Activated CD4-positive, alpha-beta T cell treated with anti-CD3 and anti-CD28 coated beads, Interleukin-2, amount 10 ng/mL, durations not matched to agents 24 days and 14 days (primary cell): ENCODE measurements at regions not wholly inside any gene's neighbourhood (a gene's known extent, or its start where the extent isn't known, plus 50 kb on each side); places are given as distances from the start of the nearest gene placed in this dataset.
"Not testable (repeated sequence)": the region's sequence is repeated elsewhere in the genome, so short reads cannot be mapped to it uniquely, and the experiment has no call there.

ENCODE experiments used
- DNase-seq: peaks from one replicate; pipeline ENCODE4 v3.0.0; 2022
- H3K27ac Mint-ChIP-seq: one replicate; pipeline ENCODE4 v1.8.0; 2022; ENCODE audit warnings: mild to moderate bottlenecking, mixed read lengths
- H3K27me3 Mint-ChIP-seq: one replicate; pipeline ENCODE4 v1.8.0; 2022; ENCODE audit warnings: mixed read lengths
- H3K36me3 Mint-ChIP-seq: one replicate; pipeline ENCODE4 v1.8.0; 2022; ENCODE audit warnings: low read depth, mild to moderate bottlenecking, mixed read lengths
- H3K4me1 Mint-ChIP-seq: one replicate; pipeline ENCODE4 v1.8.0; 2021; ENCODE audit warnings: mixed read lengths
- H3K4me3 Mint-ChIP-seq: one replicate; pipeline ENCODE4 v1.8.0; 2022; ENCODE audit warnings: mild to moderate bottlenecking, moderate library complexity, mixed read lengths
- H3K9me3 Mint-ChIP-seq: one replicate; pipeline ENCODE4 v1.8.0; 2021; ENCODE audit warnings: mixed read lengths
- intact Hi-C: fragments of 100-400 bp; cut with micrococcal nuclease; formaldehyde crosslinking; loops from one replicate; pipeline ENCODE4 v1.15.1; 2023

DNA sequence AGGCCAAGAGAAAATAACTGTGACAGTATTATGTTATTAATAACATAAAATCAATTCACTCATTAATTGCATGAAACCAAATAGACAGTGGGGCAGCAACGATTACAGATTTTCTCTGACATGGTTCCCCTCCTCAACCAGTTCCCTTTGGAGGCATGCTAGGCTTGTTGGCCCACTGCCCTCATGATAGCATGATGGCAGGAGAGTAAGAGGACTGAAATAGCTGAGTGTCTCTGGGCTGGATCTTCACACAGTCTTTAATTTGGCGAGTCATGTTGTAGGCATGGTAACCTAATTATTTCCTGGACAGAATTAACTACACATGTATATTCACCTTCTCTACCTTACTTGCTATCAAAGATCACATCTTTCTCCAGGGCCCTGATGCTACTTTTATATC, 266.2 kb upstream of the PELI2 start:
- Mint-ChIP-seq H3K27me3 (peaks cover 7% of the 10 kb centered on the region), H3K9me3 (no peaks in the 10 kb centered on the region), H3K27ac (no peak overlapping the region), H3K4me3 (no peak overlapping the region), H3K36me3 (no peaks in the 10 kb centered on the region), H3K4me1 (no peaks in the 10 kb centered on the region)
- intact Hi-C loops = no loop called here
- no peak for DNase-seq

DNA sequence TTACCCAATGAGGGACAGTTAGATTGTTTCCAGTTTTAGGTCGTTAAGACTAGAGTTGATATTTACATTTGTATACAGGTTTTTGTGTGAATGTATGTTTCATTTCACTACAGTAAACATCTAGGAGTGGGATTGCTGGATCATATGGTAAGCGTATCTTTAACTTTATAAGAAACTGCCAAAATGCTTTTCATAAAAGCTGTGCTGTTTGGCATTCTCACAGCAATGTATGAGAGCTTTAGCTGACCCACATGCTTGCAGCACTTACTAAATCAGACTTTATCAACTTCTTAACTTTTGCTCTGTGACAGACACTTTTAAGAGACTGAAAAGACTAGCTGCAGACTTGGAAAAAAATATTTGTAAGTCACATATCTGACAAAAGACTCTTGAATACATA, 262.5 kb upstream of the PELI2 start:
- Mint-ChIP-seq H3K9me3 (peaks cover 16% of the 10 kb centered on the region), H3K4me1 (no peaks in the 10 kb centered on the region), H3K36me3 (no peaks in the 10 kb centered on the region), H3K4me3 (no peak overlapping the region), H3K27ac (no peak overlapping the region), H3K27me3 (no peaks in the 10 kb centered on the region)
- intact Hi-C loops = no loop called here
- DNase-seq = no peak

DNA sequence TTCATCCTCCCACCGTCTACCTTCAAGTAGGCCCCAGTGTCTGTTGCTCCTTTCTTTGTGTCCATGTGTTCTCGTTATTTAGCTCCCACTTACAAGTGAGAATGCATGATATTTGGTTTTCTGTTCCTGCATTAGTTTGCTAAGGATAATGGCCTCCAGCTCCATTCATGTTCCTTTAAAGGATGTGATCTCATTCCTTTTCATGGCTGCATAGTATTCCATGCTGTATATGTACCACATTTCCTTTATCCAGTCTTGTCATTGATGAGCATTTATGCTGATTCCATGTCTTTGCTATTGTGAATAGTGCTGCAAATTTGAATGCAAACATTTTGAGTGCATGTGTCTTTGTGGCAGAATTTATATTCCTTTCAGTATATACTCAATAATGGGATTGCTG, 259.6 kb upstream of the PELI2 start:
- H3K27ac Mint-ChIP-seq = no peak overlapping the region
- H3K4me1 Mint-ChIP-seq = no peaks in the 10 kb centered on the region
- H3K9me3 Mint-ChIP-seq = peaks cover 19% of the 10 kb centered on the region
- H3K4me3 Mint-ChIP-seq = no peak overlapping the region
- DNase-seq = no peak
- H3K36me3 Mint-ChIP-seq = peaks cover 1% of the 10 kb centered on the region
- intact Hi-C loops = no loop called here
- peaks cover 2% of the 10 kb centered on the region for H3K27me3 Mint-ChIP-seq

DNA sequence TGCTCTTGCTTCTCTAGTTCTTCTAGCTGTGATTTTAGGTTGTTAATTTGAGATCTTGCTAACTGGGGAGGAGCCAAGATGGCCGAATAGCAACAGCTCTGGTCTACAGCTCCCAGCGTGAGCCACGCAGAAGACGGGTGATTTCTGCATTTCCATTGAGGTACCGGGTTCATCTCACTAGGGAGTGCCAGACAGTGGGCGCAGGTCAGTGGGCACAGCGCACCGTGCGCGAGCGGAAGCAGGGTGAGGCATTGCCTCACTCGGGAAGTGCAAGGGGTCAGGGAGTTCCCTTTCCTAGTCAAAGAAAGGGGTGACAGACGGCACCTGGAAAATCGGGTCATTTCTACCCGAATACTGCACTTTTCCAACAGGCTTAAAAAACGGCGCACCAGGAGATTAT, 256.6 kb upstream of the PELI2 start:
- not testable (repeated sequence) for H3K4me3 Mint-ChIP-seq, DNase-seq, H3K4me1 Mint-ChIP-seq, H3K27me3 Mint-ChIP-seq, H3K36me3 Mint-ChIP-seq, H3K27ac Mint-ChIP-seq
- peaks cover 19% of the 10 kb centered on the region for H3K9me3 Mint-ChIP-seq
- intact Hi-C loops = loop anchor here (10.0 kb wide), 1 partner anchor 613 kb away; no protein-coding TSS in a partner anchor

DNA sequence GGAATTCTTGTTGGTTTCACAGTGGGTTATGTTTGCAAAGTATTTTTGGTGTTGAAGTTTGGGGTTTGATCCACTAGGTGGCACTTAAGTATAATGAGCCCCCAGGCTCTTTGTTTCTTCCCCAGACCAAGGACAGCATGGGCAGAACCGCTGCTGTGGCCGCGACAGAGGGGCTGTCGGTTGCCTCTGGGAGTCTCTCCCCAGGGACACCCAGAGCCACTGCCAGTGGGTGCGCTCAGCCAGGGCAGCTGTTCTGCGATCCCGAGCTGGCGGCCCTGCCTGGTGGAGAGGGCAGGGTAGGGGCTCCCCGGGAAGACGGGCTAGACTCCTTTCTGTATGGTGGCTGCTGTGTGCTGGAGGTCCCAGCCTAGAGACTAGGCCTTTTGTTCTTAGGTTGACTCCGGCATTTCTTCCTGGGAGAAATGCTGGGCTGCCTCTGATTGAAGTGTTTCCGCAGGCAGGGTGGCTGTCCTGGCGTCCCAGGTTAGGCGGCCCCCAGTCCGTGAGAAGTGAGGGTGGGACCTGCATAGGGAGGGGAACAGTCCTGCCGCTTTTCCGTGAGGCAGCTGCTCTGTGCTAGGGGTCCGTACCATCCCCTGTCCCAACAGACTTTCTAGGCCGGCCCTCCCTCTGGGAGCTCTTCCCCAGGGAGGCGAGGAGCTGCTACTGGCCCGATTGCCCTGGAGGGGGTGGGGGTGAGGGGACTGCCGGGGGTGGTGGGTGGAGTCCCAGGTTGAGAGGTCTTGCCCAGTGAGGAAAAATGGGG, 253.1 kb upstream of the PELI2 start:
- Mint-ChIP-seq H3K9me3 (peaks cover 7% of the 10 kb centered on the region), H3K4me1 (peaks cover 5% of the 10 kb centered on the region), H3K27ac (no peak overlapping the region), H3K36me3 (peaks cover 1% of the 10 kb centered on the region), H3K27me3 (peaks cover 15% of the 10 kb centered on the region), H3K4me3 (no peak overlapping the region)
- DNase-seq = peak; percentile 58
- intact Hi-C loops = loop anchor here (5.0 to 10.0 kb wide), 2 partner anchors 477 to 610 kb away; no protein-coding TSS in a partner anchor

DNA sequence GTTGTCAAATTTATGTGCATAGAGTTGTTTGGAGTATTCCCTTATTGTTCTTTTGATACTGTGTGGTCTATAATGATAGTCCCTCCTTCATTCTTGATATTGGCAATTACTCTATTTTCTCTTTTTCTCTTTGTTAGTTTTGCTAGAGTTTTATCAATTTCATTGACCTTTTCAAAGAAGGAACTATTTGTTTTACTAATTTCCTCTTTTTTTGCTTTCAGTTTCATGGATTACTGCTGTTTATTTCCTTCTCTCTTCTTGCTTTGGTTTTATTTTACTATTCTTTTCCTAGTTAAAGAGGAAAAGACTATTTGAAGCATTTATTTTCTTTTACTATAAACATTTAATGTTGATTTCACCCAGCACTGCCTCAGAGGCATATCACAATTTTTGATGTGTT, 250.9 kb upstream of the PELI2 start:
- H3K4me1 Mint-ChIP-seq = peaks cover 5% of the 10 kb centered on the region
- no peaks in the 10 kb centered on the region for H3K9me3 Mint-ChIP-seq
- no peaks in the 10 kb centered on the region for H3K36me3 Mint-ChIP-seq
- H3K4me3 Mint-ChIP-seq = no peak overlapping the region
- H3K27ac Mint-ChIP-seq = no peak overlapping the region
- intact Hi-C loops = loop anchor here (5.0 to 10.0 kb wide), 2 partner anchors 475 to 607 kb away; no protein-coding TSS in a partner anchor
- H3K27me3 Mint-ChIP-seq = peaks cover 20% of the 10 kb centered on the region
- no peak for DNase-seq

DNA sequence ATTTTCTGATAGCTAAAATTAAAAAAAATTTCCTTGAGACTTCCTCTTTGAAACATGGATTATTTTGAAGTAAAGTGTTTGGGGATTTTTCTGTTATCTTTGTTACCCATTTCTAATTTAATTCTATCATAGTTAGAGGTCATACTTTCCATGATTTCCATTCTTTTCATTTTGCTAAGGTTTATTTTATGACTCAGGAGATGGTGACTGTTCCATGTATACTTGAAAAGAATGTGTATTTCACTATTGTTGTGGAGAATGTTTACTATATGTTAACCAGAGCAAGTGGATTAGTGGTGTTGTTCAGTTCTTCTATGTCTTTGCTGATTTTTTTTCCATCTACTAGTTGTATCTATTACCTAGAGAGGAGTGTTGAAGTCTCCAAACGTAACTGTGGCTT, 250.5 kb upstream of the PELI2 start:
- Mint-ChIP-seq H3K36me3 (no peaks in the 10 kb centered on the region), H3K9me3 (no peaks in the 10 kb centered on the region), H3K27me3 (peaks cover 23% of the 10 kb centered on the region), H3K4me1 (peaks cover 5% of the 10 kb centered on the region), H3K27ac (no peak overlapping the region), H3K4me3 (no peak overlapping the region)
- DNase-seq = no peak
- intact Hi-C loops = loop anchor here (5.0 to 10.0 kb wide), 2 partner anchors 475 to 607 kb away; no protein-coding TSS in a partner anchor

DNA sequence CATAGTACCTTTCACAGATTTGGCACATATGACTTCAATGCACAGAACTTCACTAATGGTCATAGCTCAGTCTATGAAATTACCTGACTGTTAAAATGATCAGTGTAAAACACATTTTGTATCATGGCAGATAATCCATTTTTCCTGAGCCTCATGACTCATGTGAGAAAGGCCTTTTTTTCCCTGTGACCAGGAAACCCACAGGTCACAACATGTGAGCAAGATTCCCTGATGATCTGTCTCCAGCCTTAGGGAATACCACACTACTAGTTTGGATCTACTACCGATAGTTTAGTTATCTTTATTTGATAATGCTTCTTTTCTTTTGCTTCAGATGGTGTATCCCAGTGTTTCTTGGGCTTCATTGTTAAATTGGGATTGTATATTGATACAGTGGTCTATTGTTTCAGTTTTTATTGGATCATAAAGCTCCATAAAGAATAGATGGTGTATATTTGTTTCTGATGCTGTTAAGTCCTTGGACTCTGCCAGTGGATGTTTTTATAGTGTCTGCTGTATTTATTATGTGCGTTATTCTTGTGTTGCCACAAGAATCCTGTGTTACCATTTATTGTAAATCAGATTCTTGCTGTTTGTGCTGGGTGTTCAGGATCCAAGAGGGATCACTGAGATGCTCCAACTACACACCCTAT, 248.7 kb upstream of the PELI2 start:
- H3K9me3 Mint-ChIP-seq = no peaks in the 10 kb centered on the region
- H3K27me3 Mint-ChIP-seq = peaks cover 22% of the 10 kb centered on the region
- no peak overlapping the region for H3K4me3 Mint-ChIP-seq
- peaks cover 5% of the 10 kb centered on the region for H3K4me1 Mint-ChIP-seq
- intact Hi-C loops = loop anchor here (5.0 to 10.0 kb wide), 2 partner anchors 473 to 605 kb away; no protein-coding TSS in a partner anchor
- no peak for DNase-seq
- H3K27ac Mint-ChIP-seq = no peak overlapping the region
- H3K36me3 Mint-ChIP-seq = no peaks in the 10 kb centered on the region

DNA sequence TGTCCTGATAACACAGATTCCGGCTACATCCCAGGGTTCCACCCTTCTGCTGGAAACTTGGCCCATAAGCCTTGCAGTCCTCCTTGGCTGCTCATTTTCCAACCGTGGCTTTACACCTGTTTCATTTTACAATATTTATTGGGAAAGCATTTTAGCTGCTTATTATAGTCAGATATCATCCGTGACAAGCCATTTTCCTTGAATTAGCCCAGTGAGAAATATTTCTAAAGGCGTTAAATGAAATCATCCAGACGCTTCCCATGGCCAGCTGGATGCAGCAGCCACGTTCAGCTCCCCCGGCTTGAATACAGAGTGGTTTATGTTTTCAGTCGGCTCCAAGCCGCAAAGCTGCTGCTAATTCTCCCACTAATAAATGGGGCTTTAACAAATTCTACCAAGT, 245.0 kb upstream of the PELI2 start:
- DNase-seq = no peak
- intact Hi-C loops = no loop called here
- H3K27me3 Mint-ChIP-seq = peaks cover 32% of the 10 kb centered on the region
- no peaks in the 10 kb centered on the region for H3K36me3 Mint-ChIP-seq
- H3K4me1 Mint-ChIP-seq = no peaks in the 10 kb centered on the region
- no peak overlapping the region for H3K4me3 Mint-ChIP-seq
- no peaks in the 10 kb centered on the region for H3K9me3 Mint-ChIP-seq
- no peak overlapping the region for H3K27ac Mint-ChIP-seq

DNA sequence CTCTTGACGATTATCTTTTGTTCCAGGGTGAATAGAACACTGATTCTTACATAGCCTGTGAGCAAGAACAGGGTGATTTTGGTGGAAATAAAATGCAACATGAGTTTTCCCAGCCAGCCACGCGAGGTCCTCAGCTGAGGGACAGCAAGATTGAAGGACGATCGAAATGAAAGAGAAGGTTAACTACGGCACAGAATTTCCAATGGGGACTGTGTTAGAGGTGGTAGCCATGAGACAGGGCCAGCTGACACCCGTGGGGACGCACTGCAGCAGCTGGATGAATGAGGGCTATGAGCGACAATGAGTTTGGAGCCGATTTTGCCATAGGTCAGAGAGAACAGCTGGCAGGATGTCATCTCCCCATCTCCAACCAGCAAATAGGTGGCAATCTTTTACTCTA, 243.4 kb upstream of the PELI2 start:
- peaks cover 31% of the 10 kb centered on the region for H3K27me3 Mint-ChIP-seq
- no peaks in the 10 kb centered on the region for H3K4me1 Mint-ChIP-seq
- no peak overlapping the region for H3K27ac Mint-ChIP-seq
- H3K36me3 Mint-ChIP-seq = no peaks in the 10 kb centered on the region
- DNase-seq = no peak
- H3K4me3 Mint-ChIP-seq = no peak overlapping the region
- intact Hi-C loops = no loop called here
- H3K9me3 Mint-ChIP-seq = no peaks in the 10 kb centered on the region

DNA sequence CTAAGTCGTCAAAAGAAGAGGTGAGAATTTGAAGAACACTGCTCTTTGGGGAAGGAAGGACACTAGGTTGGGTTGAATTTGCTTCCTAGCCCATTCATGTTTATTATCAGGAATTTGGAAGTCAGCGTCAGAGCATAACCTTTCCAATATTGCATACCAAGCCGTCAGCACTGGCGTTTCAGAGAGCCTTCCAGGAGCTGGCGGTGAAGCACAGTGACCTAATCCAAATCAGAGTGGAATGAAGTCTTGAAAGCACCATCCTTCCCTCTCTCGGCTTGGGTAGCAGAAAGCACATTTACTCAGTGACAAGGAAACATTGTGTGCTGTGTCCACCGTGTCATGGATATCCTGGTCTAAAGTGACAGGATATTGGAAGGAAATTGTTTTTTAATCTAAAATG, 240.3 kb upstream of the PELI2 start:
- Mint-ChIP-seq H3K4me3 (no peak overlapping the region), H3K36me3 (no peaks in the 10 kb centered on the region), H3K9me3 (no peaks in the 10 kb centered on the region), H3K27me3 (peaks cover 31% of the 10 kb centered on the region), H3K27ac (no peak overlapping the region), H3K4me1 (no peaks in the 10 kb centered on the region)
- intact Hi-C loops = no loop called here
- DNase-seq = no peak

DNA sequence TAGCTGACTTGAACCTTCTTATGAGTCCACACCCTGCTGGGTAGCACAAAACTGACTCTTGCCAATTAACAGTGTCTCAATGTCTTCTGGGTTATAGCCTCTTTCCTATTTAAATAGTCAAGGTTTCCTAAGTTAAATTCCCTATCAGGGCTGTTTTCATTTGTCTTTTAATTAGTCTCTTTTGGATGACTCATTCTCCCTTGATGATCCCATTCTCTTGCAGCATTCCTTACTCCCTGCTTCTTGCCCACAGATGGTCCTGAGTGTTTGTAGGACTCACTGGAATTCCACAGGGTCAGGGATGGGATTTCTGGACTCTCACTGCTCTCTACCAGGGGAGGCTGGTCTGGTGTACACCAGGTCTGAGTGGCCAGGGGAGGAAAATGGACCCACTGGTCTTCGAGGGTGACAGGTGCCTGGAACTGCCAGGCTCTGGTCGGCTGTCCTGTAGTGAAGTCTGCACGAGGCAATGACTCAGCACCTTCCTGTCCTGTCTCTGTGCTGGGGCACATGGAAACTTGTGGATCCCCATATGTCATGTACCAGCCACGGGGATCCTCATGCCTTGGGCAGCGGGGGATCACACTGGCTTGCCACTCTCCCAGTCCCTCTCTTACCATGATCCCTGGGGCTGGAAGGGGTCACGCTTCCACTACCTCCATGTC, 236.5 kb upstream of the PELI2 start:
- Mint-ChIP-seq H3K4me1 (no peaks in the 10 kb centered on the region), H3K27me3 (peaks cover 38% of the 10 kb centered on the region), H3K4me3 (no peak overlapping the region), H3K27ac (no peak overlapping the region), H3K36me3 (no peaks in the 10 kb centered on the region), H3K9me3 (no peaks in the 10 kb centered on the region)
- no peak for DNase-seq
- intact Hi-C loops = no loop called here

DNA sequence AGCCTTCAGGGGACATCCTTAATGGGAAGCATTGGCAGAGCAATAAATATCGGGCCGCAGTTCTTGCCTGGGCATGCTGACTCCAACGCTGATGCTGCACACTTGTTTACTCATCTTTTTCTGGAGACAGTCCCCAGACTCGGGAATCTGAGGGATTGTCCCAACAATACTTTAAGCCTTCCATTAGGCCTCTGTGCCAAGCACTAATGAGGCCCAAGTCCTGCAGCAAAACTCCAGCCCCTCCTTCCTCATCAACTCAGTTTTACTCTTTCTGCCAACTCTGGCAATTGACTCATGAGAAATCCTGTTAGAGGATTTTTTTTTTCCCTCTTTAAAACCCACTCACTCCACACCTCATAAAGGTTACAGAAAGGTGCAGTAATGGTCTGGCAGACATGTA, 233.4 kb upstream of the PELI2 start:
- Mint-ChIP-seq H3K27ac (no peak overlapping the region), H3K9me3 (no peaks in the 10 kb centered on the region), H3K4me3 (no peak overlapping the region), H3K4me1 (no peaks in the 10 kb centered on the region), H3K36me3 (no peaks in the 10 kb centered on the region), H3K27me3 (peaks cover 32% of the 10 kb centered on the region)
- DNase-seq = no peak
- intact Hi-C loops = no loop called here

DNA sequence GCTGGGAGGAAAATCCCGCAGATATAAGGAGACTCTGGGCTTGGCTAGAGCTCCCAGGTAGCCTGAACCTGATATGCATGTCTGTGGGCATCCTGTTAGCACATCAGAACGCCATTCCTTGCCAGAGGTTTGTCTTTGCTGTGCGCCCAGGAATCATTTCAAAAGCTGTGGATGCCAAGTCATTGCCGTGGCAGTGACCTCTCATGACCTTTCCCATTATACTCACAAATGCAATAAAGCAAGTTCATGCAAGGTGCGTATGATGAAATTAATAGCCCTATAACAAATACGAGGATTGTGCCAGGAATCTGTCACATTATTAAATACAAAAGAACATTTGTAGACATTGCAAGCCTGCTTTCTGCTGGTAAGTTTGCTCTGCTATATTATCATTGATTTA, 229.1 kb upstream of the PELI2 start:
- H3K4me1 Mint-ChIP-seq = no peaks in the 10 kb centered on the region
- H3K27ac Mint-ChIP-seq = no peak overlapping the region
- H3K9me3 Mint-ChIP-seq = no peaks in the 10 kb centered on the region
- H3K27me3 Mint-ChIP-seq = peaks cover 30% of the 10 kb centered on the region
- H3K4me3 Mint-ChIP-seq = no peak overlapping the region
- no peak for DNase-seq
- intact Hi-C loops = no loop called here
- no peaks in the 10 kb centered on the region for H3K36me3 Mint-ChIP-seq
